B cell (primary cell): ENCODE measurements at regions not wholly inside any gene's neighbourhood (a gene's known extent, or its start where the extent isn't known, plus 50 kb on each side); places are given as distances from the start of the nearest gene placed in this dataset.

Source experiments
- ATAC-seq: fragments of 200-7000 bp; cut with Tn5 transposase; one replicate; pipeline ENCODE4 v1.10.0; 2021; ENCODE audit warnings: low read depth, mild to moderate bottlenecking, moderate number of reproducible peaks, moderate library complexity
- CTCF ChIA-PET: fragments of 350-600 bp; sonication (Branson Sonifier 250); formaldehyde crosslinking; loops from one replicate; lab custom pipeline; 2021; ENCODE audit warnings: antibody characterized with exemption, inconsistent platforms; lab: Charles Lee
- POLR2A ChIA-PET: fragments of 350-600 bp; sonication (Branson Sonifier 250); formaldehyde crosslinking; loops from one replicate; lab custom pipeline; 2021; ENCODE audit warnings: antibody characterized with exemption; lab: Charles Lee
- DNase-seq: peaks from one replicate; pipeline ENCODE4 v3.0.0; 2013
- H2AFZ ChIP-seq: 2 replicates; pipeline ENCODE4 v1.6.1; 2012; ENCODE audit warnings: mild to moderate bottlenecking, low read depth, low read length; ENCODE audit not compliant: insufficient read depth, poor library complexity, severe bottlenecking
- H3K27ac ChIP-seq, 2 donors: 1 replicate in 1 of 2; 2 replicates in 1 of 2; pipeline ENCODE4 v1.5.1; 2012 to 2013; ENCODE audit warnings: low read length in 2 of 2, mild to moderate bottlenecking in 2 of 2, moderate library complexity in 1 of 2
- H3K27me3 ChIP-seq, 4 experiments: fragments of 200-600 bp in 1 of 4; sonication (generic) in 1 of 4; replicated peaks in 1 of 4; 1 replicate in 2 of 4; 2 replicates in 2 of 4; pipeline versions ENCODE4 v1.6.1 to v1.7.0; 2013 to 2016; ENCODE audit warnings: low read length in 3 of 4, mild to moderate bottlenecking in 2 of 4, mixed read lengths in 1 of 4, moderate library complexity in 1 of 4; ENCODE audit not compliant: insufficient read depth in 4 of 4, control insufficient read depth in 3 of 4; ENCODE audit errors: control extremely low read depth in 1 of 4
- H3K36me3 ChIP-seq, 2 experiments: replicated peaks in 1 of 2; 1 replicate in 1 of 2; 2 replicates in 1 of 2; pipeline versions ENCODE4 v1.6.1 to v1.7.1; 2013; ENCODE audit warnings: low read length in 1 of 2; ENCODE audit not compliant: insufficient read depth in 2 of 2, control insufficient read depth in 1 of 2; ENCODE audit errors: control extremely low read depth in 1 of 2, extremely low read depth in 1 of 2
- H3K4me1 ChIP-seq, 2 donors: fragments of 200-600 bp in 1 of 2; sonication (generic) in 1 of 2; 1 replicate in 1 of 2; 2 replicates in 1 of 2; pipeline versions ENCODE4 v1.5.1 to v1.6.1; 2013 to 2017; ENCODE audit warnings: low read length in 2 of 2; ENCODE audit not compliant: control insufficient read depth in 2 of 2, insufficient read depth in 2 of 2
- H3K4me2 ChIP-seq: replicated peaks from 2 replicates; pipeline ENCODE3; 2012; ENCODE audit warnings: mild to moderate bottlenecking, low read depth, low read length; ENCODE audit not compliant: poor library complexity, severe bottlenecking
- H3K4me3 ChIP-seq, 5 experiments: fragments of 200-600 bp in 1 of 5; sonication (generic) in 1 of 5; 1 replicate in 3 of 5; 2 replicates in 2 of 5; pipeline versions ENCODE4 v1.5.1 to v1.7.0; 2011 to 2016; ENCODE audit warnings: low read length in 4 of 5, mild to moderate bottlenecking in 4 of 5, low read depth in 2 of 5, control low read depth in 1 of 5, moderate library complexity in 1 of 5; ENCODE audit not compliant: insufficient read depth in 1 of 5; ENCODE audit errors: control extremely low read depth in 1 of 5, extremely low read depth in 1 of 5
- H3K79me2 ChIP-seq: fragments of 200-600 bp; sonication (generic); one replicate; pipeline ENCODE4 v1.6.0; 2016; ENCODE audit warnings: low read length; ENCODE audit not compliant: control insufficient read depth, insufficient read depth
- H3K9ac ChIP-seq: fragments of 200-600 bp; sonication (generic); 2 replicates; pipeline ENCODE4 v1.6.1; 2017; ENCODE audit warnings: mild to moderate bottlenecking, low read length, moderate library complexity
- H3K9me3 ChIP-seq, 3 donors: one replicate each; pipeline versions ENCODE4 v1.6.1 to v1.7.1; 2013; ENCODE audit warnings: low read length in 2 of 3; ENCODE audit not compliant: control insufficient read depth in 2 of 3, insufficient read depth in 1 of 3; ENCODE audit errors: control extremely low read depth in 1 of 3
- H4K20me1 ChIP-seq: 2 replicates; pipeline ENCODE4 v1.6.0; 2012; ENCODE audit warnings: mild to moderate bottlenecking, low read length; ENCODE audit not compliant: insufficient read depth, control insufficient read depth, poor library complexity, severe bottlenecking
- H3K27ac Mint-ChIP-seq: one replicate; pipeline ENCODE4 v1.8.0; 2021; ENCODE audit warnings: mixed read lengths
- H3K27me3 Mint-ChIP-seq: one replicate; pipeline ENCODE4 v1.8.0; 2021; ENCODE audit warnings: mixed read lengths
- H3K4me1 Mint-ChIP-seq: one replicate; pipeline ENCODE4 v1.8.0; 2021; ENCODE audit warnings: mixed read lengths
- H3K4me3 Mint-ChIP-seq: one replicate; pipeline ENCODE4 v1.8.0; 2021; ENCODE audit warnings: mixed read lengths
- H3K9me3 Mint-ChIP-seq: one replicate; pipeline ENCODE4 v1.8.0; 2022; ENCODE audit warnings: mixed read lengths; ENCODE audit not compliant: insufficient read depth
- EZH2 ChIP-seq: IDR thresholded peaks from 2 replicates; pipeline ENCODE4 v1.6.1; 2012; ENCODE audit warnings: borderline replicate concordance, low read depth, mild to moderate bottlenecking, moderate library complexity, low read length; ENCODE audit not compliant: insufficient read depth, poor library complexity, severe bottlenecking
- WGBS: methylation state at CpG from one replicate; pipeline ENCODE4 v1.1.5; 2013; ENCODE audit warnings: missing lambda C conversion rate; ENCODE audit not compliant: insufficient coverage; 5-methylcytosine and 5-hydroxymethylcytosine counted together
- intact Hi-C: fragments of 100-400 bp; cut with micrococcal nuclease; formaldehyde crosslinking; loops from one replicate; pipeline ENCODE4 v1.10.0; 2022
- TF ChIP-seq, protein P1 (sequence below): fragments of 200-600 bp; IDR thresholded peaks from one replicate; pipeline ENCODE4 v1.8.0; 2022; ENCODE audit warnings: antibody characterized with exemption, mild to moderate bottlenecking

DNA sequence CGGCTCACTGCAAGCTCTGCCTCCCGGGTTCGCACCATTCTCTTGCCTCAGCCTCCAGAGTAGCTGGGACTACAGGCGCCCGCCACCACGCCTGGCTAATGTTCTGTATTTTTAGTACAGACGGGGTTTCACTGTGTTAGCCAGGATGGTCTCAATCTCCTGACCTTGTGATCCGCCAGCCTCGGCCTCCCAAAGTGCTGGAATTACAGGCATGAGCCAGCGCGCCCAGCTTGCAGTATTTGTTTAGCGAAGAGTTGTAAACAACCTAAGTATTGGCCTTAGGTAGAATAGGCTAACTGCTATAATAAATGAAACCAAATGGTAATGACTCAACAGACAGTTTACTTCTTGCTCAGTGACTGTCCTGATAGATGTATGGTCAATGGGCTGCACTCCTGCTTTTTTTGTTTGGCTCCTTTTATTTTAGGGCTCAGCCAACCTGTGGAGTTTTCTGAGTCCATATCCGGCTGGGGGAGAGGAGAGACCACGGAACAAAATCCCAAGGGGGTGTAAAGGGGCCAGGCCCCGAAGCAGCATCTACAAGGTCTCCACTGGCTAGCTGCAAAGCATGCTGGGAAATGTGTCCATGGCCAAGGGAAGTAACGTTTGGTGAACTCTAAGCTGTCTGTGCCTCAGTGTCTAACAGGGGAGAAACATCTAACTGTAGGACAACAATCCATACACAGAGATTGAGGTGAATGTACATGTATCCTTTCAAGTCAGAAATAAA, 841.0 kb upstream of the ID2 start:
- Histone ChIP-seq H3K9ac (no peak overlapping the region), H3K79me2 (no peaks in the 10 kb centered on the region), H3K4me3 (no peak overlapping the region), H3K4me1 (peaks cover 3 to 4% of the 10 kb centered on the region in 2 donors), H2AFZ (no peak overlapping the region), H3K27ac (no peak overlapping the region), H3K4me2 (no peak overlapping the region), H4K20me1 (no peaks in the 10 kb centered on the region), H3K9me3 (peaks cover 0 to 16% (median 2%) of the 10 kb centered on the region in 3 donors), H3K36me3 (no peaks in the 10 kb centered on the region), H3K27me3 (no peaks in the 10 kb centered on the region)
- 92% methylated on average over 14 of the region's 16 CpGs for WGBS
- Mint-ChIP-seq H3K4me1 (peaks cover 5% of the 10 kb centered on the region), H3K4me3 (no peak overlapping the region), H3K9me3 (peaks cover 9% of the 10 kb centered on the region), H3K27ac (no peak overlapping the region), H3K27me3 (peaks cover 9% of the 10 kb centered on the region)
- DNase-seq (no peak), ATAC-seq (no peak)
- CTCF ChIA-PET = no interaction called here
- intact Hi-C loops = no loop called here
- no peak for TF ChIP-seq EZH2
- TF ChIP-seq, protein P1, sequence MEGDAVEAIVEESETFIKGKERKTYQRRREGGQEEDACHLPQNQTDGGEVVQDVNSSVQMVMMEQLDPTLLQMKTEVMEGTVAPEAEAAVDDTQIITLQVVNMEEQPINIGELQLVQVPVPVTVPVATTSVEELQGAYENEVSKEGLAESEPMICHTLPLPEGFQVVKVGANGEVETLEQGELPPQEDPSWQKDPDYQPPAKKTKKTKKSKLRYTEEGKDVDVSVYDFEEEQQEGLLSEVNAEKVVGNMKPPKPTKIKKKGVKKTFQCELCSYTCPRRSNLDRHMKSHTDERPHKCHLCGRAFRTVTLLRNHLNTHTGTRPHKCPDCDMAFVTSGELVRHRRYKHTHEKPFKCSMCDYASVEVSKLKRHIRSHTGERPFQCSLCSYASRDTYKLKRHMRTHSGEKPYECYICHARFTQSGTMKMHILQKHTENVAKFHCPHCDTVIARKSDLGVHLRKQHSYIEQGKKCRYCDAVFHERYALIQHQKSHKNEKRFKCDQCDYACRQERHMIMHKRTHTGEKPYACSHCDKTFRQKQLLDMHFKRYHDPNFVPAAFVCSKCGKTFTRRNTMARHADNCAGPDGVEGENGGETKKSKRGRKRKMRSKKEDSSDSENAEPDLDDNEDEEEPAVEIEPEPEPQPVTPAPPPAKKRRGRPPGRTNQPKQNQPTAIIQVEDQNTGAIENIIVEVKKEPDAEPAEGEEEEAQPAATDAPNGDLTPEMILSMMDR = no peak
- POLR2A ChIA-PET = no interaction called here

DNA sequence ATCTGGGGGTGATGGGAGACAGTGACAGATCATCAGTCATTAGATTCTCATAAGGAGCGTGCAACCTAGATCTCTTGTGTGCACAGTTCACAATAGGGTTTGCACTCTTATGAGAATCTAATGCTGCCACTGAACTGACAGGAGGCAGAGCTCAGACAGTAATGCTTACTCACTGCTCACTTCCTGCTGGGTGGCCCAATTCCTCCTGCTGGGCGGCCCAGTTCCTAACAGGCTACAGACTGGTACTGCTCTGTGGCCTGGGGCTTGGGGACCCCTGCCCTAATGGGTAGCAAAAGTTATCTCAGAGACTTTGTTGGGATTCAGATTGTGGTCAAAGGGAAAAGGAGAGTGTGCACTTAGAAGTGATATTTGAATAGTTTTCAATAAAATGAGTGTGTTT, 840.1 kb upstream of the ID2 start:
- Mint-ChIP-seq H3K9me3 (peaks cover 9% of the 10 kb centered on the region), H3K27ac (no peak overlapping the region), H3K4me3 (no peak overlapping the region), H3K27me3 (peaks cover 8% of the 10 kb centered on the region), H3K4me1 (no peaks in the 10 kb centered on the region)
- CTCF ChIA-PET = no interaction called here
- intact Hi-C loops = no loop called here
- Histone ChIP-seq H3K9ac (no peak overlapping the region), H3K79me2 (no peaks in the 10 kb centered on the region), H3K4me3 (no peak overlapping the region), H4K20me1 (no peaks in the 10 kb centered on the region), H3K27ac (no peak overlapping the region), H3K9me3 (peaks cover 0 to 16% (median 0%) of the 10 kb centered on the region in 3 donors), H3K36me3 (no peaks in the 10 kb centered on the region), H3K27me3 (no peaks in the 10 kb centered on the region), H2AFZ (no peak overlapping the region), H3K4me1 (no peaks in the 10 kb centered on the region), H3K4me2 (no peak overlapping the region)
- ATAC-seq (no peak), DNase-seq (no peak)
- WGBS = 70% methylated on average over 2 of the region's 2 CpGs
- no peak for TF ChIP-seq EZH2
- TF ChIP-seq, protein P1 = no peak
- POLR2A ChIA-PET = no interaction called here
